Loucy (cell line): ENCODE measurements at regions not wholly inside any gene's neighbourhood (a gene's known extent, or its start where the extent isn't known, plus 50 kb on each side); places are given as distances from the start of the nearest gene placed in this dataset.

ENCODE experiments used
- H2AFZ ChIP-seq: fragments of 200-600 bp; sonication (generic); 2 replicates; pipeline ENCODE4 v1.6.0; 2016; ENCODE audit warnings: antibody characterized with exemption, mild to moderate bottlenecking, low read length, moderate library complexity
- H3F3A ChIP-seq: fragments of 200-600 bp; 2 replicates; pipeline ENCODE4 v1.6.0; 2016; ENCODE audit warnings: antibody characterized with exemption, low read depth, mild to moderate bottlenecking
- H3K27me3 ChIP-seq: fragments of 200-600 bp; sonication (generic); 2 replicates; pipeline ENCODE4 v1.6.1; 2014; ENCODE audit warnings: low read length, mild to moderate bottlenecking; ENCODE audit not compliant: insufficient read depth, poor library complexity, severe bottlenecking
- H3K36me3 ChIP-seq: fragments of 200-600 bp; sonication (generic); 2 replicates; pipeline ENCODE4 v1.6.1; 2016; ENCODE audit warnings: low read length; ENCODE audit not compliant: insufficient read depth
- H3K4me1 ChIP-seq: fragments of 200-600 bp; sonication (generic); 2 replicates; pipeline ENCODE4 v1.5.1; 2014; ENCODE audit warnings: low read length, mild to moderate bottlenecking; ENCODE audit not compliant: insufficient read depth, poor library complexity, severe bottlenecking
- H3K4me2 ChIP-seq: fragments of 200-600 bp; sonication (generic); 2 replicates; pipeline ENCODE4 v1.6.0; 2014; ENCODE audit warnings: antibody characterized with exemption, low read length, low read depth, mild to moderate bottlenecking; ENCODE audit not compliant: poor library complexity, severe bottlenecking
- H3K4me3 ChIP-seq: fragments of 200-600 bp; sonication (generic); 2 replicates; pipeline ENCODE4 v1.5.1; 2014; ENCODE audit warnings: low read length, mild to moderate bottlenecking, mixed read lengths; ENCODE audit not compliant: poor library complexity, severe bottlenecking
- H3K79me2 ChIP-seq: fragments of 200-600 bp; sonication (generic); 2 replicates; pipeline ENCODE4 v1.6.1; 2014; ENCODE audit warnings: low read length; ENCODE audit not compliant: insufficient read depth
- H3K9ac ChIP-seq: fragments of 200-600 bp; sonication (generic); 2 replicates; pipeline ENCODE4 v1.6.0; 2014; ENCODE audit warnings: mild to moderate bottlenecking, low read depth, low read length, moderate library complexity; ENCODE audit not compliant: poor library complexity, severe bottlenecking
- H3K9me2 ChIP-seq: fragments of 200-600 bp; sonication (generic); replicated peaks from 2 replicates; pipeline ENCODE4 v1.6.1; 2016; ENCODE audit warnings: low read depth, low read length, mixed read lengths
- H3K9me3 ChIP-seq: fragments of 200-600 bp; sonication (generic); 2 replicates; pipeline ENCODE4 v1.6.1; 2014; ENCODE audit warnings: mild to moderate bottlenecking, antibody characterized with exemption, low read length, low read depth; ENCODE audit not compliant: insufficient read depth
- H4K20me1 ChIP-seq: fragments of 200-600 bp; sonication (generic); 2 replicates; pipeline ENCODE4 v1.6.0; 2014; ENCODE audit warnings: antibody characterized with exemption, low read length, mild to moderate bottlenecking; ENCODE audit not compliant: insufficient read depth, poor library complexity, severe bottlenecking
- EZH2phosphoT487 ChIP-seq: fragments of 200-600 bp; IDR thresholded peaks from 2 replicates; pipeline ENCODE4 v1.6.1; 2018; ENCODE audit warnings: antibody characterized with exemption, mild to moderate bottlenecking, moderate library complexity, borderline replicate concordance
- TF ChIP-seq, protein P1 (sequence below): fragments of 200-600 bp; sonication (generic); conservative IDR thresholded peaks from 2 replicates; pipeline ENCODE4 v1.5.1; 2014; ENCODE audit warnings: mild to moderate bottlenecking, antibody characterized with exemption, low read length

- Histone ChIP-seq H3K4me3 (no peak overlapping the region), H3K9me2 (no peaks in the 10 kb centered on the region), H3K9ac (no peak overlapping the region), H3K79me2 (no peaks in the 10 kb centered on the region), H4K20me1 (no peaks in the 10 kb centered on the region), H3K36me3 (no peaks in the 10 kb centered on the region), H3K4me2 (no peak overlapping the region), H3K4me1 (no peaks in the 10 kb centered on the region), H2AFZ (no peak overlapping the region), H3K9me3 (no peaks in the 10 kb centered on the region), H3F3A (no peaks in the 10 kb centered on the region), H3K27me3 (no peaks in the 10 kb centered on the region)
- TF ChIP-seq EZH2phosphoT487: no peak
- TF ChIP-seq, protein P1, sequence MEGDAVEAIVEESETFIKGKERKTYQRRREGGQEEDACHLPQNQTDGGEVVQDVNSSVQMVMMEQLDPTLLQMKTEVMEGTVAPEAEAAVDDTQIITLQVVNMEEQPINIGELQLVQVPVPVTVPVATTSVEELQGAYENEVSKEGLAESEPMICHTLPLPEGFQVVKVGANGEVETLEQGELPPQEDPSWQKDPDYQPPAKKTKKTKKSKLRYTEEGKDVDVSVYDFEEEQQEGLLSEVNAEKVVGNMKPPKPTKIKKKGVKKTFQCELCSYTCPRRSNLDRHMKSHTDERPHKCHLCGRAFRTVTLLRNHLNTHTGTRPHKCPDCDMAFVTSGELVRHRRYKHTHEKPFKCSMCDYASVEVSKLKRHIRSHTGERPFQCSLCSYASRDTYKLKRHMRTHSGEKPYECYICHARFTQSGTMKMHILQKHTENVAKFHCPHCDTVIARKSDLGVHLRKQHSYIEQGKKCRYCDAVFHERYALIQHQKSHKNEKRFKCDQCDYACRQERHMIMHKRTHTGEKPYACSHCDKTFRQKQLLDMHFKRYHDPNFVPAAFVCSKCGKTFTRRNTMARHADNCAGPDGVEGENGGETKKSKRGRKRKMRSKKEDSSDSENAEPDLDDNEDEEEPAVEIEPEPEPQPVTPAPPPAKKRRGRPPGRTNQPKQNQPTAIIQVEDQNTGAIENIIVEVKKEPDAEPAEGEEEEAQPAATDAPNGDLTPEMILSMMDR: no peak
These were observed 491.9 kb upstream of the FSIP2 start for GRCh38 chr2:185246717-185247116.

DNA sequence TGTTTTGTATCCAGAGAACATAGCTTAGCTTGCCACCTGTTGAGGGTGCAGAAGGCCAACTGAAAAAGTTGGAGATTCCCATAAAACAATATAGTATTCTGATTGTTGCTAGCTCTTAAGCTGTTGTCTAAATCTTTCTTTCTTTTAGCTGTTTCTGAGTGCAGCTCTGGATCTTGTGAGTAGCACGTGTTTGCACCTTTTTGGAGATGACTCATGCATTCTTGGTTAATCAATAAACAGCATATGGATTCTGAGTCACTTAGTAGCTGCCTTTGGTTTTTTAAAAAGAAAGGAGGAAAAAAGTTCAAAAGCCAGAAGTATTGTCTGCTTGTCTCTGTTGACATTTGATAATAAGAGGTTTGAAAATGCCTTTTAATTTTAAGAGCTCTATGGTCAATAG, 483.0 kb upstream of the FSIP2 start:
- no peaks in the 10 kb centered on the region for H3K4me1 ChIP-seq
- H3K4me2 ChIP-seq: no peak overlapping the region
- no peak overlapping the region for H3K9ac ChIP-seq
- H3F3A ChIP-seq: no peaks in the 10 kb centered on the region
- no peaks in the 10 kb centered on the region for H3K27me3 ChIP-seq
- no peak overlapping the region for H2AFZ ChIP-seq
- no peaks in the 10 kb centered on the region for H3K9me2 ChIP-seq
- no peaks in the 10 kb centered on the region for H3K36me3 ChIP-seq
- no peaks in the 10 kb centered on the region for H3K9me3 ChIP-seq
- H3K4me3 ChIP-seq: no peak overlapping the region
- no peaks in the 10 kb centered on the region for H3K79me2 ChIP-seq
- TF ChIP-seq, protein P1: no peak
- TF ChIP-seq EZH2phosphoT487: no peak
- H4K20me1 ChIP-seq: no peaks in the 10 kb centered on the region

GRCh38 chr2:185265747-185266146, 472.9 kb upstream of the FSIP2 start:
- no peak overlapping the region for H3K9ac ChIP-seq
- no peaks in the 10 kb centered on the region for H3K27me3 ChIP-seq
- H3K79me2 ChIP-seq: no peaks in the 10 kb centered on the region
- H3K4me3 ChIP-seq: no peak overlapping the region
- no peaks in the 10 kb centered on the region for H4K20me1 ChIP-seq
- no peaks in the 10 kb centered on the region for H3K36me3 ChIP-seq
- no peaks in the 10 kb centered on the region for H3F3A ChIP-seq
- no peak overlapping the region for H2AFZ ChIP-seq
- H3K9me3 ChIP-seq: no peaks in the 10 kb centered on the region
- no peak overlapping the region for H3K4me2 ChIP-seq
- no peak for TF ChIP-seq EZH2phosphoT487
- TF ChIP-seq, protein P1: no peak
- no peaks in the 10 kb centered on the region for H3K4me1 ChIP-seq
- no peaks in the 10 kb centered on the region for H3K9me2 ChIP-seq
